Stomach smooth muscle (tissue), 2 donors: ENCODE measurements at regions not wholly inside any gene's neighbourhood (a gene's known extent, or its start where the extent isn't known, plus 50 kb on each side); places are given as distances from the start of the nearest gene placed in this dataset.
"Not testable (repeated sequence)": the region's sequence is repeated elsewhere in the genome, so short reads cannot be mapped to it uniquely, and the experiment has no call there.

Experiments
- H3K27ac ChIP-seq: one replicate; pipeline ENCODE4 v1.7.0; 2013; ENCODE audit warnings: mild to moderate bottlenecking, low read length, inconsistent platforms
- H3K27me3 ChIP-seq, 2 donors: one replicate each; pipeline ENCODE4 v1.7.0; 2013; ENCODE audit warnings: low read length in 2 of 2; ENCODE audit not compliant: insufficient read depth in 2 of 2, control insufficient read depth in 1 of 2
- H3K36me3 ChIP-seq, 2 donors: one replicate each; pipeline ENCODE4 v1.7.0; 2013; ENCODE audit warnings: low read length in 2 of 2; ENCODE audit not compliant: control insufficient read depth in 2 of 2, insufficient read depth in 2 of 2
- H3K4me1 ChIP-seq: one replicate; pipeline ENCODE4 v1.7.0; 2013; ENCODE audit warnings: low read length; ENCODE audit not compliant: control insufficient read depth, insufficient read depth
- H3K4me3 ChIP-seq, 2 donors: one replicate each; pipeline ENCODE4 v1.7.0; 2013; ENCODE audit warnings: low read length in 2 of 2
- H3K9ac ChIP-seq, 2 donors: one replicate each; pipeline ENCODE4 v1.7.0; 2013; ENCODE audit warnings: low read length in 2 of 2, mild to moderate bottlenecking in 1 of 2
- H3K9me3 ChIP-seq, 2 donors: one replicate each; pipeline ENCODE4 v1.7.0; 2013; ENCODE audit warnings: low read length in 2 of 2; ENCODE audit not compliant: control insufficient read depth in 2 of 2
- donor health status: healthy.
- donor health status: Pancreatic carcinoma.

DNA sequence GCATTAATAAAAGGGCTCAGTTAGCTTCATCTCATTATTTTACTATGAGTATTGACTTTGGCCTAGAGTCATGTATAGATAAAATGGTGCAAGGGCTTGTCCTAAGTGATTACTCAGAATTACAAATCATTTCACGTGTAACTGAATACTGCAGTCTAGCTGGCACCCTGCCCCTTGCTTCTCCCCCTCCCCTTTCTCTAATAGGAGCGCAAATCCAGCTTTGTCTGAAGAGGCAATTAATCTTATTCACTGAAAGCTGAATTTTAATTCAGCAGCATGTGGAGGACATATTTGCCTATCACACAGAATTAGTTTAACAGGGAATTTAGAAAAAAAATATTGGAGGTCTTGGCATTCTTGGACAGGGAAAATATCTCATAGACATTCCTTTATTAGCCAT lies 412.1 kb upstream of the DPH6 start:
- Histone ChIP-seq H3K27me3 (no peaks in the 10 kb centered on the region), H3K4me3 (no peak overlapping the region), H3K36me3 (no peaks in the 10 kb centered on the region), H3K27ac (no peak overlapping the region), H3K9ac (no peak overlapping the region), H3K9me3 (no peaks in the 10 kb centered on the region), H3K4me1 (no peaks in the 10 kb centered on the region)

DNA sequence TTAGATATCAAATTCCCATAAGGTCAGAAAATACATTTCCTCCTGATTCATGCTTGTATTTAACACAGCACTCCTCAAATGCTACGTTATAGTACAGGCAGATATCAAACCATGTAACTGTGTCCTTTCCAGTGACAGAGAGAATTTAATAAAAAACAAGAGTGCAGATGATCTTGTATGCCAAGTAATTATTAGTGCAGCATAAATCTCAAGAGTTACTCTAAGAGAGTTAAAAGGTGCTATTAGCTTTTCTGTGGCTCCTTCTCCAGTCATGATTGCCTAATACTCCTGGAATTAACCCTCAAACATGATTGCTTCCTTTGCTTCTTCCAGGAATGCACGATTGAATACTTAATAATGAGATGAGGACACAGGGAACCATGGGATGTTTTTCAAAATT lies 413.0 kb upstream of the DPH6 start:
- no peaks in the 10 kb centered on the region for H3K36me3 ChIP-seq

DNA sequence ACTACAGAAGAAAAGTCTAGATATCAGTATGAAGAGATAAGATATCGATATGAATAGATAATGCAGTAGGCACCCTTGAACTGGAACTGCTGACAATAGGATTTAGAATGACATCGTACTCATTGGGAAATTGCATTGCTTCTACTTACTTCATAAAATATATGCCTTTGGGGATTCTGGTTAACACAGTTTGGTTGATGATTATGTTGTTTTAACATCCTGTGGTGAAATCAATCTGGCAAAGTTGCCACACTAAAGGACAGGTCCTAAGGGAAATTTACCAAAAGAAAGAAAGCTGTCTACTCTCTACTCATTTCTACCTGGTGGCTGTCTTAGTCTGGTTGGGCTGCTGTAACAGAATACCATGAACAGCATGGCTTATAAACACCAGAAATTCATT lies 417.4 kb upstream of the DPH6 start:
- no peaks in the 10 kb centered on the region for H3K27me3 ChIP-seq
- H3K4me3 ChIP-seq: no peak overlapping the region
- no peaks in the 10 kb centered on the region for H3K36me3 ChIP-seq
- no peaks in the 10 kb centered on the region for H3K4me1 ChIP-seq
- H3K9ac ChIP-seq: no peak overlapping the region
- no peaks in the 10 kb centered on the region for H3K9me3 ChIP-seq
- no peak overlapping the region for H3K27ac ChIP-seq

More for the DNA sequence above, 413.0 kb upstream of the DPH6 start:
- Histone ChIP-seq H3K9ac (no peak overlapping the region), H3K27ac (no peak overlapping the region), H3K4me1 (no peaks in the 10 kb centered on the region), H3K27me3 (no peaks in the 10 kb centered on the region), H3K9me3 (no peaks in the 10 kb centered on the region), H3K4me3 (no peak overlapping the region)

DNA sequence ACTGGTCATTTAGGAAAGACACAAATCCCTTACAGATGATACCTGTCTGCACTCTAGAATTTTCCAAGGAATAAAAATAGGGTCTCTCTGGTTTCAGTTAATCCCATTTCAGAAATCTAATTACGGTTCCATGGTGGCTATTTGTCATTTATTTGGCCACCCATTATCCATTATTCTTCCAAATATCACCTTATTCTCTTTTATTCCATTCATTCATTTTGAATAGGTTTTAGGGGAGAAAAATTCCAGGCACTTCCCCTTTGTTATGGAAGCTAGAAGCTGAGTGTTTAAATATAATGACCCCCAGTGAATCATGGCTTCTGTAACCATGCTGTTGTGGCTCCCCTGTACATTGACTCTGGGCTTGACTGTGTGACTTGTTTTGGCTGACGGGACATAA lies 420.8 kb upstream of the DPH6 start:
- Histone ChIP-seq H3K27me3 (no peaks in the 10 kb centered on the region), H3K27ac (no peak overlapping the region), H3K36me3 (no peaks in the 10 kb centered on the region), H3K4me3 (no peak overlapping the region), H3K4me1 (peaks cover 9% of the 10 kb centered on the region), H3K9me3 (no peaks in the 10 kb centered on the region), H3K9ac (no peak overlapping the region)

DNA sequence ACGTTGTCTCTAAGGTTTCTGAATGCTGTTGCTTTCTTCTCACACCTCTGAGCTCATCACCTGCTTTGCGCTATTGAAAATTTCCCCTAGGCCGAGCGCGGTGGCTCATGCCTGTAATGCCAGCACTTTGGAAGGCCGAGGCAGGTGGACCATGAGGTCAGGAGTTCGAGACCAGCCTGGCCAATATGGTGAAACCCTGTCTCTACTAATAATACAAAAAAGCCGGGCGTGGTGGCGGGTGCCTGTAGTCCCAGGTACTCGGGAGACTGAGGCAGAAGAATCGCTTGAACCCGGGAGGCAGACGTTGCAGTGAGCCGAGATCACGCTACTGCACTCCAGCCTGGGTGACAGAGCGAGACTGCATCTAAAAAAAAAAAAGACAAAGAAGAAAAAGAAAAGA lies 422.0 kb upstream of the DPH6 start:
- H3K4me1 ChIP-seq, H3K4me3 ChIP-seq, H3K9me3 ChIP-seq, H3K27ac ChIP-seq, H3K27me3 ChIP-seq, H3K9ac ChIP-seq, H3K36me3 ChIP-seq: not testable (repeated sequence)

DNA sequence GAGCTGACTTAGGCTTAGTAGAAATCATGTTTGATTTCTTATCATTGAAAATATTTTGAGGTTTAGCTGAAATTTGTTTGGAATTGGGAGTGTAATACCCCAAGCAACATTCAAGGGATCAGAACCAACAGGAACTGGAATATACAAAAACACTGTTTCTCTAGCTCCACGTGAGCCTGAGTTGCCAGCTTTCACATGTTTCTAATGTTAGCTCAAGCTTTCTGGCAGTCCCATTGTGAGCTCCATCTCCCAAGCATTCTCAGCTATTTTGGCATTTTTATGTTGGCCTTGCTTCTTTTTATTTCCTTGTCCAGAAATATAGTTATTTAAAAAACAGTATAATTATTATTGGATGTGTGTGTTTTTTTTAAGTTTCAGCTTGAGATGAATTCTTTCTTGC lies 427.1 kb upstream of the DPH6 start:
- no peak overlapping the region for H3K27ac ChIP-seq
- peaks cover 9% of the 10 kb centered on the region for H3K4me1 ChIP-seq
- no peak overlapping the region for H3K9ac ChIP-seq
- H3K4me3 ChIP-seq: no peak overlapping the region
- no peaks in the 10 kb centered on the region for H3K36me3 ChIP-seq
- H3K9me3 ChIP-seq: no peaks in the 10 kb centered on the region
- no peaks in the 10 kb centered on the region for H3K27me3 ChIP-seq

DNA sequence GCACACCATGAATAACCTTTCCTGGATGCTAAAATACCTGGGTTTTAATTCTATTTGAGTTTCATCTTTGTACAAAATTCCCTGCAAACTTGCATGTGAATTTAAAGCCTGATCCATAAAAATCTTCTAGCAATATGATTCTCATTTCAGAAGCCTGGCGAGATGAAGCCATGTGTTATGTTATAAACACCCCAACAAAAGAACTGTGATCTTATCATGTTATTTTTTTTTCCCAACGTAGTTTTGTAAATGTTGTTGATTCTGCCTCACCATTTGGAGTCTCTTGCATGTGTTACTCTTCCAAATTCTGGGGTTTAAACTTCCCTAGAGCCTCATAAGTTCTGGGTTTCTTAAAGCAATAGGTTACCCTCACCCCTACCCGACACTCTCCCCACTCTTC lies 428.1 kb upstream of the DPH6 start:
- Histone ChIP-seq H3K9ac (no peak overlapping the region), H3K27ac (no peak overlapping the region), H3K27me3 (no peaks in the 10 kb centered on the region), H3K9me3 (no peaks in the 10 kb centered on the region), H3K4me3 (no peak overlapping the region), H3K4me1 (peaks cover 9% of the 10 kb centered on the region), H3K36me3 (no peaks in the 10 kb centered on the region)

DNA sequence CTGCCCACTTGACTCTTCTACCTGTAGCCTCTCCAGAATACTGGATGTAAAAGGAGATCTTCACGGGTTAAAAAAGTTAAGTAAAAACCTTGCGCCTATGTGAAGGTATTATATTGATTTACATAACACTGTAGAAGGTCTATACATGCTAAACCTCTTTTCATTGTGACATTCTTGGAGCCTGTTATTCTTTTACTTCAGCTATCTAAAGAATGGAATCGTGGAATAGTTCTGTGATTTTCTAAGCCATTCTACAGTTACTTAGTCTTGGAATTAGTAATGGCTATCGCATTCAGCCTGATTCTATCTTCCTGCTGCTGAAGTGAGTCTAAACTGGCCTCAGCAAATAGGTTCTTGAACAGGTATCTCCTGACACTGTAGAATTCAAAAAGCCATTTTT lies 430.0 kb upstream of the DPH6 start:
- Histone ChIP-seq H3K9me3 (no peaks in the 10 kb centered on the region), H3K9ac (no peak overlapping the region), H3K4me1 (peaks cover 6% of the 10 kb centered on the region), H3K36me3 (no peaks in the 10 kb centered on the region), H3K27ac (no peak overlapping the region), H3K27me3 (no peaks in the 10 kb centered on the region), H3K4me3 (no peak overlapping the region)

DNA sequence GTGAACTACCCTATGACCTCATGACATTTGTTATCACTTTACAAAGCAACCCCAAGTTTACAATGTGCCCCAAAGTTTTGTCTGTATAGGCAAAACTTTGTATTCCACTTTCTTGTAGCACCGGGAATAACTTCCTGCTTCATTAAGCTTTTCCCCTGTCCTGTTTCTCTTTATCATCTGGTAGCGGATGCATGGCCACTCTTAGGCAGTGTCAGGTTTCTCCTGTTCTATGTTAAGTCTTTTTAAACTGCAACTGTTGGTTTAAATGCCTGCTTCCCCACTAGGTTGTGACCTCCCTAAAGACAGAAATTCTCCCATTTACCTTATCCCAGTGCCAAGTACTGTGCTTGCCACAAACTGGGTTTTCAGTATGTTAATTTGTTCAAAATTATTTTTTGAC lies 433.6 kb upstream of the DPH6 start:
- no peaks in the 10 kb centered on the region for H3K27me3 ChIP-seq
- no peak overlapping the region for H3K27ac ChIP-seq
- no peak overlapping the region for H3K9ac ChIP-seq
- H3K4me1 ChIP-seq: no peaks in the 10 kb centered on the region
- H3K4me3 ChIP-seq: no peak overlapping the region
- H3K9me3 ChIP-seq: no peaks in the 10 kb centered on the region
- no peaks in the 10 kb centered on the region for H3K36me3 ChIP-seq

DNA sequence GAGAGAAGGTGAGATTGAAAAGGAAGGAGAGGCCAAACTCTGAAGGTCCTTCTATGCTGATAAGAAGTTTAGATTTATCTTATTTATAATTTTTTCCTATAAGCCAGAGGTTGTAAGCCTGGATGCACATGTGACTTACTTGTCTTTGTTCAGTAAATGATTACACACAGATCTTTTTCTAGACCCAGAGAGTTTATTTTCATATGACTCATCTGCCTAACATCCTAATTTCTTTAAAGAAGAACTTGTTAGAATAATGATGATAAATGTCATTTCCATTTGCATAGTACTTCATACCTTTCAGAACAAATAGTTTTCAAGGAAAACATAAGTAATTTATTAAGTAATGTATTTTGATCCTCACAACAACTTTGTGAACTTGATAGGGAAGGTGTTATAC lies 434.8 kb upstream of the DPH6 start:
- Histone ChIP-seq H3K27ac (no peak overlapping the region), H3K9me3 (no peaks in the 10 kb centered on the region), H3K9ac (no peak overlapping the region), H3K4me3 (no peak overlapping the region), H3K36me3 (no peaks in the 10 kb centered on the region), H3K4me1 (peaks cover 5% of the 10 kb centered on the region), H3K27me3 (no peaks in the 10 kb centered on the region)

DNA sequence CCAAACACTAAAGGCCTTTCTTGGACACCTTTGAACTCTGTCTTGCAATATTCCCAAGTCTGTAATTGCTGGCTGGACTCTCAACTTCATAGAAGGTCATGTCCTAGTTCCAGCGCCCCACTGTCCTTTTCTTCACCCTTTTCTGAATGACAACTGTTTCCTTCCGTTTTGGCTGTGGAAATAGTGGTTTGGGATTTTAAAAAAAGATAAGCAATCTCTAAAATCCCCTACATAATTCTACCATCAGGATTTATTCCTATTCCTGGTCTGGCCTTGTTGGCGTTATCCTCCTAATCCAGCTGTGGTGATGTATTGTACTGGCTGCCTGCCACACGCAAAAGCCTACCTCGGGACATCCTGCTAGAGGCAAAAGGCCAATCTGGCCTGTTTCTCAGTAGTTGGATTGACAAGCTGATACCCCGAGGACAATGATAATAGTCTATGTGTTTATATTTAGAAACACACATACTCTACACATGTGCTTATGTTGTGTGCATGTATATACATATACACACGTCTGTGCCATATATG lies 440.3 kb upstream of the DPH6 start:
- Histone ChIP-seq H3K4me3 (no peak overlapping the region), H3K27ac (no peak overlapping the region), H3K27me3 (no peaks in the 10 kb centered on the region), H3K9me3 (no peaks in the 10 kb centered on the region), H3K36me3 (no peaks in the 10 kb centered on the region), H3K9ac (no peak overlapping the region), H3K4me1 (peaks cover 9% of the 10 kb centered on the region)
